ENCODE measurements at regions not wholly inside any gene's neighbourhood (a gene's known extent, or its start where the extent isn't known, plus 50 kb on each side); places are given as distances from the start of the nearest gene placed in this dataset.

- CTCF ChIA-PET = interaction anchor here (1.0 to 1.6 kb wide), 3 partner anchors 27 to 393 kb away, joined by 4 to 9 read pairs (median 4); no protein-coding TSS in a partner anchor
- peaks cover 6% of the 10 kb centered on the region; the same call in 1 of the 2 replicates for H3K9me3 ChIP-seq (ENCODE audit: control insufficient read depth, insufficient read depth, low read length)
- no peak overlapping the region for H3K4me3 ChIP-seq (ENCODE audit: low read depth, low read length)
- H3K27ac ChIP-seq (ENCODE audit: low read depth, low read length) = no peak overlapping the region
- no peak for TF ChIP-seq CTCF (IDR thresholded peaks at IDR 0.05; ENCODE audit: low read depth, low read length)
- DNase-seq (ENCODE audit: low read depth, low spot score) = peak; percentile 66
- POLR2A ChIA-PET = interaction anchor here (0.7 to 1.4 kb wide), 7 partner anchors 29 to 387 kb away, joined by 3 to 7 read pairs (median 3); no protein-coding TSS in a partner anchor
- no peaks in the 10 kb centered on the region for H3K27me3 ChIP-seq (ENCODE audit: control insufficient read depth, insufficient read depth, low read length)
These were observed 388.0 kb downstream of the GJA1 start for GRCh38 chr6:121823437-121823851.

GRCh38 chr6:121826156-121826810, 390.8 kb downstream of the GJA1 start:
- Histone ChIP-seq H3K9me3 (ENCODE audit: control insufficient read depth, insufficient read depth, low read length) (no peaks in the 10 kb centered on the region), H3K27me3 (ENCODE audit: control insufficient read depth, insufficient read depth, low read length) (no peaks in the 10 kb centered on the region), H3K27ac (ENCODE audit: low read depth, low read length) (no peak overlapping the region), H3K4me3 (ENCODE audit: low read depth, low read length) (no peak overlapping the region)
- ChIA-PET CTCF (interaction anchor here (0.6 kb wide), 1 partner anchor 170 kb away, joined by 3 read pairs; no protein-coding TSS in a partner anchor), POLR2A (no interaction called here)
- DNase-seq (ENCODE audit: low read depth, low spot score) = peak; percentile 61
- TF ChIP-seq CTCF (IDR thresholded peaks at IDR 0.05; ENCODE audit: low read depth, low read length) = no peak

- no peaks in the 10 kb centered on the region for H3K27me3 ChIP-seq (ENCODE audit: control insufficient read depth, insufficient read depth, low read length)
- ChIA-PET CTCF (interaction anchor here (0.6 to 1.0 kb wide), 2 partner anchors 21 to 23 kb away, joined by 3 to 4 read pairs; no protein-coding TSS in a partner anchor), POLR2A (interaction anchor here (0.8 kb wide), 1 partner anchor 235 kb away, joined by 3 read pairs; no protein-coding TSS in a partner anchor)
- no peak for TF ChIP-seq CTCF (IDR thresholded peaks at IDR 0.05; ENCODE audit: low read depth, low read length)
- DNase-seq (ENCODE audit: low read depth, low spot score) = no peak
- H3K4me3 ChIP-seq (ENCODE audit: low read depth, low read length) = no peak overlapping the region
- H3K27ac ChIP-seq (ENCODE audit: low read depth, low read length) = no peak overlapping the region
- no peaks in the 10 kb centered on the region for H3K9me3 ChIP-seq (ENCODE audit: control insufficient read depth, insufficient read depth, low read length)
These were observed 392.9 kb downstream of the GJA1 start for GRCh38 chr6:121828146-121828886.

- H3K27ac ChIP-seq (ENCODE audit: low read depth, low read length) = no peak overlapping the region
- DNase-seq (ENCODE audit: low read depth, low spot score) = no peak
- TF ChIP-seq CTCF (IDR thresholded peaks at IDR 0.05; ENCODE audit: low read depth, low read length) = no peak
- no peak overlapping the region for H3K4me3 ChIP-seq (ENCODE audit: low read depth, low read length)
- no peaks in the 10 kb centered on the region for H3K9me3 ChIP-seq (ENCODE audit: control insufficient read depth, insufficient read depth, low read length)
- POLR2A ChIA-PET = no interaction called here
- H3K27me3 ChIP-seq (ENCODE audit: control insufficient read depth, insufficient read depth, low read length) = no peaks in the 10 kb centered on the region
- CTCF ChIA-PET = interaction anchor here (1.3 kb wide), 1 partner anchor 20 kb away, joined by 5 read pairs; no protein-coding TSS in a partner anchor
These were observed 395.3 kb downstream of the GJA1 start for GRCh38 chr6:121830736-121831135.

- DNase-seq (ENCODE audit: low read depth, low spot score) = no peak
- TF ChIP-seq CTCF (IDR thresholded peaks at IDR 0.05; ENCODE audit: low read depth, low read length) = no peak
- H3K9me3 ChIP-seq (ENCODE audit: control insufficient read depth, insufficient read depth, low read length) = no peaks in the 10 kb centered on the region
- H3K4me3 ChIP-seq (ENCODE audit: low read depth, low read length) = no peak overlapping the region
- POLR2A ChIA-PET = no interaction called here
- CTCF ChIA-PET = interaction anchor here (2.1 kb wide), 1 partner anchor 14 kb away, joined by 6 read pairs; no protein-coding TSS in a partner anchor
- no peaks in the 10 kb centered on the region for H3K27me3 ChIP-seq (ENCODE audit: control insufficient read depth, insufficient read depth, low read length)
- no peak overlapping the region for H3K27ac ChIP-seq (ENCODE audit: low read depth, low read length)
These were observed 400.2 kb downstream of the GJA1 start for GRCh38 chr6:121835662-121836061.

All from AG04450 (cell line).